ENCODE measurements at regions not wholly inside any gene's neighbourhood (a gene's known extent, or its start where the extent isn't known, plus 50 kb on each side); places are given as distances from the start of the nearest gene placed in this dataset.

DNA sequence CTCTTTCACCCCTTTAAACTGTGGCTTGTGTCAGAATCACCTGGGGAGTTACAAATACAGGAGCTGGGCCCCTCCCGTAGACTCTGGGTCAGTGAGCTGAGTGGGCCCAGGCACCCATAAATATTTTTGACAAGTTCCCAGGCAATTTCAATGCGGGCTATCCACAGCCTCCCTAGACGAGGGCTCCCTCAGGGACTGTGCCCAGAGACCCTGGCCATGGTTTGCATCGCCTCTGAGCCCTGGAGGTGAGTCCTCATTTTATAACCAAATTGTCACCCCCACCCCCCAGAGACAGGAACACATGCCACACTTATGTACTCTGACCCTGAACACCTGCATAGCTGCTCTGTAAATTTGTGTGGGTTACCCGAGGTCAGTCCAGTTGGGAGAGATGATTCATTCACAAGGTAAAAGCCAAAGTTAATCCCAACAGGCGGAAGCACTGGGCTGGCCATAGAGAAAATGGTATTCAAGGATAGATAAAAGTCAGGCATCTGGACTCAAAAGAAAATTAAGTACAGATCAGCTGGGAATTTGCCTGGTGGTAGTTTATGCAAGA lies 146.5 kb upstream of the SLC6A11 start:
- no peak for TF ChIP-seq CTCF (IDR thresholded peaks at IDR 0.05)
- TF ChIP-seq POLR2A (IDR thresholded peaks at IDR 0.05): no peak
